Neuronal stem cell (in vitro differentiated cells): ENCODE measurements at regions not wholly inside any gene's neighbourhood (a gene's known extent, or its start where the extent isn't known, plus 50 kb on each side); places are given as distances from the start of the nearest gene placed in this dataset.

Experiments used
- DNase-seq: peaks from one replicate; pipeline ENCODE4 v3.0.0-alpha.2; 2013; ENCODE audit warnings: low spot score
- H2AFZ ChIP-seq: one replicate; pipeline ENCODE4 v1.6.1; 2013; ENCODE audit warnings: mild to moderate bottlenecking, low read length, inconsistent platforms
- H2AK5ac ChIP-seq: 2 replicates; pipeline ENCODE4 v1.6.1; 2013; ENCODE audit warnings: low read depth, mild to moderate bottlenecking, inconsistent platforms, low read length, moderate library complexity, mixed read lengths
- H2BK120ac ChIP-seq: 2 replicates; pipeline ENCODE4 v1.6.1; 2013; ENCODE audit warnings: low read depth, mild to moderate bottlenecking, inconsistent platforms, low read length, moderate library complexity, mixed read lengths
- H2BK12ac ChIP-seq: one replicate; pipeline ENCODE4 v1.6.1; 2013; ENCODE audit warnings: low read length, inconsistent platforms
- H2BK15ac ChIP-seq: 2 replicates; pipeline ENCODE4 v1.6.1; 2013; ENCODE audit warnings: mild to moderate bottlenecking, low read length, inconsistent platforms, mixed read lengths
- H2BK5ac ChIP-seq: one replicate; pipeline ENCODE4 v1.6.1; 2013; ENCODE audit warnings: inconsistent platforms, mild to moderate bottlenecking, low read length, moderate library complexity
- H3K14ac ChIP-seq: one replicate; pipeline ENCODE4 v1.6.1; 2013; ENCODE audit warnings: low read length, inconsistent platforms
- H3K18ac ChIP-seq: 2 replicates; pipeline ENCODE4 v1.6.1; 2013; ENCODE audit warnings: low read length, inconsistent platforms
- H3K23ac ChIP-seq: 2 replicates; pipeline ENCODE4 v1.6.1; 2013; ENCODE audit warnings: low read depth, mild to moderate bottlenecking, mixed read lengths, low read length, inconsistent platforms; ENCODE audit not compliant: poor library complexity
- H3K27ac ChIP-seq: replicated peaks from 3 replicates; pipeline ENCODE4 v1.5.1; 2013; ENCODE audit warnings: low read length, inconsistent platforms
- H3K27me3 ChIP-seq, 3 experiments: 2 replicates each; pipeline ENCODE4 v1.6.1; 2013; ENCODE audit warnings: low read length in 3 of 3, mild to moderate bottlenecking in 2 of 3, inconsistent platforms in 1 of 3, low read depth in 1 of 3, mixed read lengths in 1 of 3, moderate library complexity in 1 of 3; ENCODE audit not compliant: control insufficient read depth in 3 of 3, insufficient read depth in 3 of 3
- H3K36me3 ChIP-seq, 2 donors: replicated peaks in 1 of 2; 2 replicates each; pipeline ENCODE4 v1.6.1; 2013; ENCODE audit warnings: low read length in 2 of 2; ENCODE audit not compliant: control insufficient read depth in 2 of 2, insufficient read depth in 2 of 2
- H3K4ac ChIP-seq: 2 replicates; pipeline ENCODE4 v1.6.1; 2013; ENCODE audit warnings: inconsistent platforms, mild to moderate bottlenecking, low read length, moderate library complexity
- H3K4me1 ChIP-seq, 2 donors: 1 replicate in 1 of 2; 2 replicates in 1 of 2; pipeline ENCODE4 v1.6.1; 2013; ENCODE audit warnings: low read length in 2 of 2, low read depth in 1 of 2; ENCODE audit not compliant: control insufficient read depth in 2 of 2, insufficient read depth in 1 of 2
- H3K4me2 ChIP-seq: one replicate; pipeline ENCODE4 v1.6.1; 2013; ENCODE audit warnings: mild to moderate bottlenecking, low read length, inconsistent platforms; ENCODE audit not compliant: insufficient read depth, poor library complexity, severe bottlenecking
- H3K4me3 ChIP-seq, 2 donors: 2 replicates each; pipeline ENCODE4 v1.5.1; 2013; ENCODE audit warnings: low read length in 2 of 2, mild to moderate bottlenecking in 2 of 2, inconsistent platforms in 1 of 2, moderate library complexity in 1 of 2
- H3K79me1 ChIP-seq: one replicate; pipeline ENCODE4 v1.6.1; 2013; ENCODE audit warnings: low read depth, mild to moderate bottlenecking, inconsistent platforms, low read length, moderate library complexity
- H3K9ac ChIP-seq: one replicate; pipeline ENCODE4 v1.6.1; 2013; ENCODE audit warnings: mild to moderate bottlenecking, low read depth, low read length, inconsistent platforms; ENCODE audit not compliant: poor library complexity
- H3K9me3 ChIP-seq, 2 donors: replicated peaks in 1 of 2; 2 replicates each; pipeline versions ENCODE3 to v1.6.1; 2013; ENCODE audit warnings: low read length in 2 of 2, mild to moderate bottlenecking in 2 of 2, inconsistent platforms in 1 of 2, low read depth in 1 of 2, mixed read lengths in 1 of 2, moderate library complexity in 1 of 2; ENCODE audit not compliant: control insufficient read depth in 2 of 2, insufficient read depth in 1 of 2
- H4K8ac ChIP-seq: one replicate; pipeline ENCODE4 v1.6.1; 2013; ENCODE audit warnings: low read depth, mild to moderate bottlenecking, inconsistent platforms, low read length, moderate library complexity
- H4K91ac ChIP-seq: one replicate; pipeline ENCODE4 v1.6.1; 2013; ENCODE audit warnings: low read length, low read depth, mild to moderate bottlenecking, inconsistent platforms; ENCODE audit not compliant: poor library complexity
- WGBS, 2 donors: extraction: QIAGEN DNeasy Blood & Tissue Kit; methylation state at CpG; one replicate each; pipeline ENCODE4 v1.1.7; 2013; ENCODE audit warnings: missing lambda C conversion rate in 2 of 2, mixed read lengths in 1 of 2; ENCODE audit not compliant: insufficient read length in 2 of 2, insufficient replicate concordance in 1 of 2; ENCODE audit errors: extremely low coverage in 2 of 2; 5-methylcytosine and 5-hydroxymethylcytosine counted together

GRCh38 chr2:65794994-65795393 lies 362.6 kb upstream of the SPRED2 start:
- Histone ChIP-seq H2BK12ac (no peak overlapping the region), H2AK5ac (no peak overlapping the region)

GRCh38 chr2:65791404-65791975 lies 359.1 kb upstream of the SPRED2 start:
- H2BK120ac ChIP-seq, result no peak overlapping the region
- no peaks in the 10 kb centered on the region for H3K9me3 ChIP-seq
- H3K4ac ChIP-seq, result no peak overlapping the region
- H3K4me1 ChIP-seq, result peaks cover 0 to 9% of the 10 kb centered on the region in 2 donors
- H4K8ac ChIP-seq, result no peak overlapping the region
- no peak overlapping the region for H3K14ac ChIP-seq
- H3K23ac ChIP-seq, result no peak overlapping the region
- no peak overlapping the region for H4K91ac ChIP-seq
- no peak overlapping the region for H2BK5ac ChIP-seq
- H3K9ac ChIP-seq, result no peak overlapping the region
- H3K27ac ChIP-seq, result peak overlapping the region; percentile 8
- no peak overlapping the region for H3K18ac ChIP-seq
- no CpG with 5 or more reads among the region's 9 CpGs for WGBS, 2 donors
- H2AFZ ChIP-seq, result no peak overlapping the region
- no peaks in the 10 kb centered on the region for H3K36me3 ChIP-seq
- no peak for DNase-seq
- H2BK12ac ChIP-seq, result no peak overlapping the region
- no peaks in the 10 kb centered on the region for H3K27me3 ChIP-seq
- H3K4me3 ChIP-seq, result no peak overlapping the region
- H3K79me1 ChIP-seq, result no peaks in the 10 kb centered on the region
- H2AK5ac ChIP-seq, result no peak overlapping the region
- H2BK15ac ChIP-seq, result no peak overlapping the region
- H3K4me2 ChIP-seq, result no peak overlapping the region

More at GRCh38 chr2:65794994-65795393, 362.6 kb upstream of the SPRED2 start:
- Histone ChIP-seq H3K23ac (no peak overlapping the region), H2AFZ (no peak overlapping the region), H4K8ac (no peak overlapping the region), H2BK120ac (no peak overlapping the region), H3K9me3 (no peaks in the 10 kb centered on the region), H3K36me3 (no peaks in the 10 kb centered on the region), H3K4me3 (no peak overlapping the region), H3K79me1 (no peaks in the 10 kb centered on the region), H3K4me2 (no peak overlapping the region), H2BK5ac (no peak overlapping the region), H3K14ac (no peak overlapping the region), H3K18ac (no peak overlapping the region), H3K4ac (no peak overlapping the region), H3K9ac (no peak overlapping the region), H3K27ac (no peak overlapping the region), H2BK15ac (no peak overlapping the region), H4K91ac (no peak overlapping the region), H3K4me1 (peaks cover 8 to 23% of the 10 kb centered on the region in 2 donors), H3K27me3 (no peaks in the 10 kb centered on the region)
- no CpG with 5 or more reads among the region's 4 CpGs for WGBS, 2 donors
- DNase-seq, result no peak

GRCh38 chr2:65790676-65790935 lies 358.2 kb upstream of the SPRED2 start:
- no peak overlapping the region for H4K8ac ChIP-seq
- H3K36me3 ChIP-seq, result no peaks in the 10 kb centered on the region
- H3K27ac ChIP-seq, result no peak overlapping the region
- H2AK5ac ChIP-seq, result no peak overlapping the region
- no peak overlapping the region for H3K14ac ChIP-seq
- peaks cover 0 to 9% of the 10 kb centered on the region in 2 donors for H3K4me1 ChIP-seq
- H3K18ac ChIP-seq, result no peak overlapping the region
- no peak overlapping the region for H3K4me3 ChIP-seq
- H2AFZ ChIP-seq, result no peak overlapping the region
- no CpG with 5 or more reads among the region's 2 CpGs for WGBS, 2 donors
- H3K4ac ChIP-seq, result no peak overlapping the region
- no peaks in the 10 kb centered on the region for H3K9me3 ChIP-seq
- H3K79me1 ChIP-seq, result no peaks in the 10 kb centered on the region
- H4K91ac ChIP-seq, result no peak overlapping the region
- no peak overlapping the region for H3K23ac ChIP-seq
- no peak overlapping the region for H2BK15ac ChIP-seq
- H3K4me2 ChIP-seq, result no peak overlapping the region
- DNase-seq, result peak; percentile 14
- H3K9ac ChIP-seq, result no peak overlapping the region
- H2BK5ac ChIP-seq, result peak overlapping the region; percentile 63
- H2BK120ac ChIP-seq, result no peak overlapping the region
- no peaks in the 10 kb centered on the region for H3K27me3 ChIP-seq
- no peak overlapping the region for H2BK12ac ChIP-seq

GRCh38 chr2:65789923-65790675 lies 357.7 kb upstream of the SPRED2 start:
- H3K27me3 ChIP-seq, result no peaks in the 10 kb centered on the region
- peak overlapping the region; percentile 58 for H4K8ac ChIP-seq
- peak overlapping the region; percentile 8 for H3K23ac ChIP-seq
- no CpG with 5 or more reads among the region's 30 CpGs for WGBS, 2 donors
- no peak for DNase-seq
- no peak overlapping the region for H2AFZ ChIP-seq
- H4K91ac ChIP-seq, result peak overlapping the region; percentile 62
- H3K9ac ChIP-seq, result peak overlapping the region; percentile 57
- H3K79me1 ChIP-seq, result no peaks in the 10 kb centered on the region
- no peak overlapping the region for H3K4me2 ChIP-seq
- H3K4me3 ChIP-seq, result no peak overlapping the region
- H3K36me3 ChIP-seq, result no peaks in the 10 kb centered on the region
- peak overlapping the region; percentile 80 for H2BK12ac ChIP-seq
- no peak overlapping the region for H3K27ac ChIP-seq
- H3K4me1 ChIP-seq, result peaks cover 0 to 9% of the 10 kb centered on the region in 2 donors
- H2BK120ac ChIP-seq, result no peak overlapping the region
- H2BK15ac ChIP-seq, result peak overlapping the region; percentile 87
- no peak overlapping the region for H3K14ac ChIP-seq
- no peak overlapping the region for H3K4ac ChIP-seq
- peak overlapping the region; percentile 84 for H3K18ac ChIP-seq
- no peaks in the 10 kb centered on the region for H3K9me3 ChIP-seq
- H2AK5ac ChIP-seq, result peak overlapping the region; percentile 98
- peak overlapping the region; percentile 63 for H2BK5ac ChIP-seq
